GM23338 (cell line): ENCODE measurements at regions not wholly inside any gene's neighbourhood (a gene's known extent, or its start where the extent isn't known, plus 50 kb on each side); places are given as distances from the start of the nearest gene placed in this dataset.

Source experiments
- ATAC-seq: fragments of 200-7000 bp; cut with Tn5 transposase; 3 replicates; pipeline ENCODE4 v1.9.1; 2020
- DNase-seq: peaks from one replicate; pipeline ENCODE4 v3.0.0-alpha.2; 2015; ENCODE audit warnings: low spot score
- H2AFZ ChIP-seq: fragments of 200-600 bp; sonication (generic); 2 replicates; pipeline ENCODE4 v1.8.0; 2016; ENCODE audit warnings: antibody characterized with exemption, mild to moderate bottlenecking, moderate library complexity
- H3F3A ChIP-seq: fragments of 200-600 bp; sonication (generic); replicated peaks from 2 replicates; pipeline ENCODE4 v1.8.0; 2017; ENCODE audit warnings: antibody characterized with exemption, mixed run types, low read depth
- H3K27ac ChIP-seq: fragments of 200-600 bp; sonication (generic); 2 replicates; pipeline ENCODE4 v1.6.1; 2016; ENCODE audit warnings: low read depth
- H3K27me3 ChIP-seq: fragments of 200-600 bp; sonication (generic); 2 replicates; pipeline ENCODE4 v1.8.0; 2016; ENCODE audit warnings: mild to moderate bottlenecking, mixed run types, moderate library complexity; ENCODE audit not compliant: insufficient read depth
- H3K36me3 ChIP-seq: fragments of 200-600 bp; sonication (generic); 2 replicates; pipeline ENCODE4 v1.8.0; 2016; ENCODE audit warnings: mild to moderate bottlenecking; ENCODE audit not compliant: insufficient read depth
- H3K4me1 ChIP-seq: fragments of 200-600 bp; sonication (generic); 2 replicates; pipeline ENCODE4 v1.8.0; 2016; ENCODE audit warnings: mild to moderate bottlenecking, moderate library complexity; ENCODE audit not compliant: insufficient read depth
- H3K4me2 ChIP-seq: fragments of 200-600 bp; sonication (generic); 2 replicates; pipeline ENCODE4 v1.7.1; 2017; ENCODE audit warnings: mixed run types
- H3K4me3 ChIP-seq: fragments of 200-600 bp; sonication (generic); 2 replicates; pipeline ENCODE4 v1.6.1; 2016; ENCODE audit warnings: mixed run types
- H3K79me2 ChIP-seq: fragments of 200-600 bp; sonication (generic); replicated peaks from 2 replicates; pipeline ENCODE4 v1.8.0; 2017; ENCODE audit warnings: mild to moderate bottlenecking; ENCODE audit not compliant: insufficient read depth
- H3K9me2 ChIP-seq: fragments of 200-600 bp; sonication (generic); 2 replicates; pipeline ENCODE4 v1.8.0; 2017; ENCODE audit not compliant: insufficient read depth
- H4K20me1 ChIP-seq: fragments of 200-600 bp; sonication (generic); replicated peaks from 2 replicates; pipeline ENCODE4 v1.8.0; 2017; ENCODE audit warnings: mild to moderate bottlenecking; ENCODE audit not compliant: insufficient read depth
- H3K27ac Mint-ChIP-seq: 2 replicates; pipeline ENCODE4 v1.8.0; 2020; ENCODE audit warnings: inconsistent platforms, mild to moderate bottlenecking, moderate library complexity, mixed read lengths
- H3K27me3 Mint-ChIP-seq: 3 replicates; pipeline ENCODE4 v1.8.0; 2022; ENCODE audit warnings: low read depth, mild to moderate bottlenecking, moderate library complexity, mixed read lengths, inconsistent platforms; ENCODE audit not compliant: insufficient read depth, poor library complexity
- H3K36me3 Mint-ChIP-seq: 3 replicates; pipeline ENCODE4 v1.8.0; 2021; ENCODE audit warnings: low read depth, mild to moderate bottlenecking, inconsistent platforms, moderate library complexity, mixed read lengths
- H3K4me1 Mint-ChIP-seq: 3 replicates; pipeline ENCODE4 v1.8.0; 2020; ENCODE audit warnings: mild to moderate bottlenecking, inconsistent platforms, mixed read lengths
- H3K4me3 Mint-ChIP-seq: 3 replicates; pipeline ENCODE4 v1.8.0; 2021; ENCODE audit warnings: moderate library complexity, mild to moderate bottlenecking, inconsistent platforms, mixed read lengths
- H3K9me3 Mint-ChIP-seq: 3 replicates; pipeline ENCODE4 v1.8.0; 2020; ENCODE audit warnings: moderate library complexity, mild to moderate bottlenecking, inconsistent platforms, mixed read lengths
- EZH2phosphoT487 ChIP-seq: fragments of 200-600 bp; sonication (generic); IDR thresholded peaks from one replicate; pipeline ENCODE4 v1.8.1; 2018; ENCODE audit warnings: antibody characterized with exemption; ENCODE audit not compliant: unreplicated experiment
- JUNB ChIP-seq: IDR thresholded peaks from one replicate; pipeline ENCODE4 v1.6.1; 2016; ENCODE audit warnings: antibody characterized with exemption; ENCODE audit not compliant: unreplicated experiment
- NANOG ChIP-seq: IDR thresholded peaks from 2 replicates; pipeline ENCODE4 v1.6.1; 2016; ENCODE audit warnings: antibody characterized with exemption, borderline replicate concordance
- POLR2AphosphoS5 ChIP-seq: IDR thresholded peaks from 2 replicates; pipeline ENCODE4 v1.6.1; 2016; ENCODE audit warnings: antibody characterized with exemption, low read depth
- STAT1 ChIP-seq: IDR thresholded peaks from one replicate; pipeline ENCODE4 v1.6.1; 2016; ENCODE audit warnings: antibody characterized with exemption; ENCODE audit not compliant: unreplicated experiment
- ZNF114 ChIP-seq: fragments of 250-450 bp; sonication (Bioruptor Pico); IDR thresholded peaks from 2 replicates; pipeline ENCODE4 v1.5.0; 2020; ENCODE audit warnings: mild to moderate bottlenecking, moderate library complexity
- ZNF331 ChIP-seq: fragments of 250-450 bp; sonication (Bioruptor Pico); IDR thresholded peaks from 2 replicates; pipeline ENCODE4 v1.5.0; 2020; ENCODE audit warnings: low read depth, mild to moderate bottlenecking, moderate library complexity
- ZNF462 ChIP-seq: fragments of 250-450 bp; sonication (Bioruptor Pico); IDR thresholded peaks from 2 replicates; pipeline ENCODE4 v1.5.0; 2020; ENCODE audit warnings: mild to moderate bottlenecking, moderate library complexity
- TF ChIP-seq, protein P1 (sequence below), 2 experiments: fragments of 200-600 bp in 1 of 2; sonication (generic) in 1 of 2; conservative IDR thresholded peaks; 2 replicates each; pipeline versions ENCODE4 v1.5.1 to v1.6.1; 2016 to 2017; ENCODE audit warnings: antibody characterized with exemption in 2 of 2, low read depth in 2 of 2, mild to moderate bottlenecking in 2 of 2, moderate library complexity in 1 of 2

DNA sequence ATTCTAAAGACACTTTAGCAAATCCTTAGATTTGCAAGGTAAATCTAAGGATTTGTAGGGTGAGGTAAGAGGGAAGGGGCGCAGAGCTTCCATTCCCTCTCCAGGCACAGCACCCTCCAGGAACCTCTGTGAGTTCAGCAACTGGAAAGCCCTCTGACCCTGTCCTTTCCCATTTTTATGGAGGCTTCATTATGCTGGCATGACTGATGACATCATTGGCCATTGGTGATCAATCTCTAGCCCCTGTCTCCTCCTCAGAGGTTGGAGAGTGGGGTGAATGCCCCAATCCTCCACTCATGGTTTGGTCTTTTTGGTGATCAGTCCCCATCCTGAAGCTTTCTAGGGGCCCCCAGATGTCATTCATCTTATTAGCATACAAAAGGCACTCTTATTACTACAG, 187.8 kb downstream of the TSN start (continued):
- TF ChIP-seq, protein P1, sequence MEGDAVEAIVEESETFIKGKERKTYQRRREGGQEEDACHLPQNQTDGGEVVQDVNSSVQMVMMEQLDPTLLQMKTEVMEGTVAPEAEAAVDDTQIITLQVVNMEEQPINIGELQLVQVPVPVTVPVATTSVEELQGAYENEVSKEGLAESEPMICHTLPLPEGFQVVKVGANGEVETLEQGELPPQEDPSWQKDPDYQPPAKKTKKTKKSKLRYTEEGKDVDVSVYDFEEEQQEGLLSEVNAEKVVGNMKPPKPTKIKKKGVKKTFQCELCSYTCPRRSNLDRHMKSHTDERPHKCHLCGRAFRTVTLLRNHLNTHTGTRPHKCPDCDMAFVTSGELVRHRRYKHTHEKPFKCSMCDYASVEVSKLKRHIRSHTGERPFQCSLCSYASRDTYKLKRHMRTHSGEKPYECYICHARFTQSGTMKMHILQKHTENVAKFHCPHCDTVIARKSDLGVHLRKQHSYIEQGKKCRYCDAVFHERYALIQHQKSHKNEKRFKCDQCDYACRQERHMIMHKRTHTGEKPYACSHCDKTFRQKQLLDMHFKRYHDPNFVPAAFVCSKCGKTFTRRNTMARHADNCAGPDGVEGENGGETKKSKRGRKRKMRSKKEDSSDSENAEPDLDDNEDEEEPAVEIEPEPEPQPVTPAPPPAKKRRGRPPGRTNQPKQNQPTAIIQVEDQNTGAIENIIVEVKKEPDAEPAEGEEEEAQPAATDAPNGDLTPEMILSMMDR (conservative IDR thresholded peaks at IDR 0.05; ENCODE audit: low read depth in 2 of 2), result no peak
- no peak for TF ChIP-seq STAT1
- no peak for TF ChIP-seq JUNB

GRCh38 chr2:121944072-121944831, 188.8 kb downstream of the TSN start:
- Mint-ChIP-seq H3K27me3 (no peaks in the 10 kb centered on the region), H3K27ac (no peak overlapping the region), H3K36me3 (no peaks in the 10 kb centered on the region), H3K4me3 (no peak overlapping the region), H3K9me3 (no peaks in the 10 kb centered on the region), H3K4me1 (no peaks in the 10 kb centered on the region)
- H3K4me1 ChIP-seq, result no peaks in the 10 kb centered on the region
- DNase-seq (no peak), ATAC-seq (no peak)
- no peaks in the 10 kb centered on the region for H3K79me2 ChIP-seq
- H3K36me3 ChIP-seq, result no peaks in the 10 kb centered on the region
- H3K9me2 ChIP-seq, result no peaks in the 10 kb centered on the region
- TF ChIP-seq ZNF114 (CRISPR knock-in tag), result no peak
- H3K4me3 ChIP-seq, result no peak overlapping the region
- no peak overlapping the region for H2AFZ ChIP-seq
- no peaks in the 10 kb centered on the region for H4K20me1 ChIP-seq
- no peak overlapping the region for H3K27ac ChIP-seq
- no peaks in the 10 kb centered on the region for H3F3A ChIP-seq
- no peak overlapping the region for H3K4me2 ChIP-seq
- no peaks in the 10 kb centered on the region for H3K27me3 ChIP-seq

GRCh38 chr2:121947674-121948073, 192.2 kb downstream of the TSN start:
- Mint-ChIP-seq H3K4me3 (no peak overlapping the region), H3K4me1 (no peaks in the 10 kb centered on the region), H3K36me3 (no peaks in the 10 kb centered on the region), H3K9me3 (no peaks in the 10 kb centered on the region; the same call in 2 of the 3 replicates), H3K27me3 (peaks cover 2% of the 10 kb centered on the region), H3K27ac (no peak overlapping the region)
- H3F3A ChIP-seq, result no peaks in the 10 kb centered on the region
- ATAC-seq (no peak), DNase-seq (no peak)
- H3K27ac ChIP-seq, result no peak overlapping the region
- TF ChIP-seq JUNB (no peak), NANOG (no peak), EZH2phosphoT487 (no peak), ZNF114 (CRISPR knock-in tag) (no peak), ZNF331 (CRISPR knock-in tag) (no peak), STAT1 (no peak), ZNF462 (CRISPR knock-in tag) (no peak), POLR2AphosphoS5 (no peak)
- H4K20me1 ChIP-seq, result no peaks in the 10 kb centered on the region
- H3K4me2 ChIP-seq, result no peak overlapping the region
- H3K27me3 ChIP-seq, result no peaks in the 10 kb centered on the region
- H2AFZ ChIP-seq, result no peak overlapping the region
- no peaks in the 10 kb centered on the region for H3K79me2 ChIP-seq
- no peak overlapping the region for H3K4me3 ChIP-seq
- H3K4me1 ChIP-seq, result no peaks in the 10 kb centered on the region
- H3K36me3 ChIP-seq, result no peaks in the 10 kb centered on the region
- no peaks in the 10 kb centered on the region for H3K9me2 ChIP-seq
